SKM-1 treated with dmso at 0.1 percent for 144 hours (cell line): ENCODE measurements at regions not wholly inside any gene's neighbourhood (a gene's known extent, or its start where the extent isn't known, plus 50 kb on each side); places are given as distances from the start of the nearest gene placed in this dataset.
A peak's percentile ranks its signal among the peaks of the same experiment; 100 is the strongest.
"Not testable (repeated sequence)": the region's sequence is repeated elsewhere in the genome, so short reads cannot be mapped to it uniquely, and the experiment has no call there.

ENCODE experiments used
- DNase-seq: peaks from one replicate; lab custom pipeline; 2025; ENCODE audit not compliant: unreplicated experiment; lab: John Stamatoyannopoulos, UW

GRCh38 chr3:144437989-144438388 lies 466.4 kb downstream of the DIPK2A start:
- DNase-seq, result no peak

- DNase-seq, result no peak
Observed at GRCh38 chr3:144444061-144444460, 472.4 kb downstream of the DIPK2A start.

DNA sequence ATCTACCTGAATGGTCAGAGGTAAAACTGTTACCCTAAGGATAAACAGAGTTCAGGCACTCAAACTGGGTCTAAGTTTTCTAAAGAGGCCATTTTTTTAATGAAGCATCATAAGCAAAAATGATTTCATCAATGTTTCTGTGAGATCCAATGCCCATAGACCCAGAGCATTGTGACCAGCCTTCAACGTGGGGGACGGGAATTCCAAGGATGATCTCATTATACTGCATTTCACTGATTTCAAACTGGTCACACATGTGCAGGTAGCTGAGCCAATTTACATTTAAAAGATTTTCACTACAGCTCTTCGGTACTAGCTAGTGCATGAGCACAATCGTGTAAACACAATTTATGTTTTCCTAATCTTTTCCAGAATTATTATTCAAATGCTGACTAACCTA lies 472.9 kb downstream of the DIPK2A start:
- no peak for DNase-seq

DNA sequence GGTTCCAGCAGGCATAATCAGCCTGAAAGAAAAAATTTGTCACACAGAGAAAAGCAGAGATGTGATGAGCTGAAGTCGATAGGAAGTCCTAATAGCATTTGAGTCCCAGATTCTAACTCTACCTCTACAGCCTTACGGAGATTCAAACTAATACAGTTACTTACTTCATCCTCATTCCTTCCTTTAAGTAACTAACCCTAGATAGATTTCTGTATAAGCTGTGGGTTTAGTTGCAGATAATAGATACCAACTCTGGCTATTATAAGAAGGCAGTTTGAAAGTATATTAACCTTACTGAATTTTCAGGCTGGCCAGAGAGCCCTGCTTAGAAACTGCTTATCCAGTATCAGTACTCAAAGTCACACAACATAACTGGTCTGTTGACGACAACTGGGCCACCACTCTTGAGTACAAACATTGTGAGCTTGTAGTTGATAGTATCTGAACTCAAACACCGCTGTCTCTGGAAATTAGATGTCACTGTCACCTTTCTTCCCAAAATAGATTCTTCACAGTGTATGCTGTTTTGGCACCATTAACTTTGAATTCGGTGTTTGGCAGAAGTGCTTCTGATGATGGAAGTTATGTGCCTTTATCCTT lies 484.3 kb downstream of the DIPK2A start:
- DNase-seq, result no peak

- DNase-seq, result no peak
Observed at GRCh38 chr3:144457758-144458157, 486.1 kb downstream of the DIPK2A start.

DNA sequence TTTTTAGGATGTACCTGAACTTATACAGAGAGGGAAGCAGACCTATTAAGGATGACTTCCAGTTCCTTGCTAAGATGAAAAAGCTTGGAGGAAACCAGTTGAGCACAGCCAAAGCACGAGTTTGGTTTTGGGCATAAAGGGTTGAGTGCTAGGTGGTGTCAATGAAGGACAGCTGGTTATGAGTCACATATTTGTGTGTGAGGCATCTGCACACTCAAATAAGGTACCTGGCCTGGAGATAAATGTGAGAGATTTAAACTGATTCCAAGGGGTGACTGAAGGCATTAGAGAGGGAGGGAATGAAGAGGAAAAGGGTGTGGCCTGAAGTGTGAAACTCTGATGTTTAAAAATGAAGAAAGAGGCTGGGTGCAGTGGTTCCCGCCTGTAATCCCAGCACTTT lies 486.7 kb downstream of the DIPK2A start:
- no peak for DNase-seq

GRCh38 chr3:144462337-144462736 lies 490.7 kb downstream of the DIPK2A start:
- no peak for DNase-seq

- no peak for DNase-seq
Observed at GRCh38 chr3:144463911-144464310, 492.3 kb downstream of the DIPK2A start.

DNA sequence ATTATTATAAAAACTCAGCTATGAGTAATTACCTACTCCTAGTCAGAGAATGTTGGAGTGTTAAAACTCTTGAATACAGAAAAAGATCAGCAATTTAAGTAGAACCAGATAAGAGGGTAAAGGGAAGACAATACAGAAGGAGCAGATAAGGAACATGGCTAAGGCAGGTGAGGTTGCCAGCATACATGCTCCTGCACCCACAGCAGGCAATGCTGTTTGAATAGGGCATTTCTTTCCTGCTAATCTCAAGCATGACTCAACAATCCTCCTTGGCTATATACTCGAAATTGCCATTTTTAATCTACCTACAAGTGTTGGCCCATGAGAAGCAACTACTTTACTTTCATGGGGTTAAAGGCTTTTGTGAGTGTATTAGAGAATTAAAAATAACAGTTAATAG lies 494.5 kb downstream of the DIPK2A start:
- no peak for DNase-seq

DNA sequence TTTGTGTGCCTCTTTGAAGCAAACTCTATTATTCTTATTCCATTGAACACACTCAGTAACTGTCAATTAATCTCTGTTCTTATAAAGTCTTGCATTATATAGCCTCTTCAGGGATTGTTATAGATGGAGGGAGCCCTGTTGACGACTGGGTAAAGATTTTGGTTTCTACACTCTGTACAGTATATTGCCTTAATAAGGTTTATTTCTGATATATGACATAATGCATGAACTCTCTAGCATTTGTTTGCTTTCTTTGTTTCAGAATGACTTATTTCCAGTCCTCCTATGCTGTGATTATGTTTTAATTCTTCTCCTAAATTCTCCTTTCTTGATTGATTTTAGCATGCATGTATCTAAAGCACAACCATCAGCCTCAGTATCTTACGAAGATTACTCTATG lies 494.9 kb downstream of the DIPK2A start:
- no peak for DNase-seq

DNA sequence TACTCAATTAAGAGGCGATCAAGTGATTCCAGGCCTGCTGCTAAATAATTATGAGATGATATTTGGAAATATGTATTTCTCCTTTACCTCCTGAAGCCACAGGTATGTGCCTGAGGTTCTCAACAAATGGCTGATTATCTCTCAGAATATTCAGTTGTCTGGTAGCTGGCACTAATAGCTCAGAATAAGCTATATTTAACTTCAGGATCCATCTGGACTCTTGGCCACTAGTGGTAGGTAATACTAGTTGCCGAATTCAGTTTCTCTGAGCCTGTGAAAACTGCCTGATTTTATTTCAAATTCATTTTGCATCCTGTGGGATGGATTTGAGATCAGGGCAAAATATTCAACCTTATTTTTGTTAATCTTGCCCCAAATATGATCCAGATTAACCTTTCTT lies 499.0 kb downstream of the DIPK2A start:
- DNase-seq, result no peak

- DNase-seq, result no peak
Observed at GRCh38 chr3:144477593-144477992, 506.0 kb downstream of the DIPK2A start.

GRCh38 chr3:144480416-144480919 lies 508.8 kb downstream of the DIPK2A start:
- no peak for DNase-seq

DNA sequence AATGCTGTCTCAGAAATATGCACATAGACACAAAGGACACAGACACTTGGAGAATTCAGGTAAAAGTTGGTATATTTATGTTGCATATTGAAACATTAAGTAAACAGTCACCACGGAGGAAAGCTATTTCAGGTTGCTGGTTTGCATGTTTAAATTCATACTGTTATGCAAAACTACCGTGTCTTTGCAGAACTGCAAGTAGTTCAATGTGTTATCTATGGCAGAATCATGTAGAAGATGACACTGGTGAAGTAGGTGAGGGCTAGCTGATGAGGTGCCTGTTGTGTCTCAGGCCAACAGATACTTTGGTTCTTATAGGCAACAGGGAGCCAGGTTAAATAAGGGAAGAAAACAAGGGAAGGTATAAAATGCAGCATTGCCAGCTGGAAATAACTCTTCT lies 511.3 kb downstream of the DIPK2A start:
- no peak for DNase-seq

GRCh38 chr3:144487011-144487410 lies 515.4 kb downstream of the DIPK2A start:
- no peak for DNase-seq

GRCh38 chr3:144488927-144489326 lies 517.3 kb downstream of the DIPK2A start:
- no peak for DNase-seq

DNA sequence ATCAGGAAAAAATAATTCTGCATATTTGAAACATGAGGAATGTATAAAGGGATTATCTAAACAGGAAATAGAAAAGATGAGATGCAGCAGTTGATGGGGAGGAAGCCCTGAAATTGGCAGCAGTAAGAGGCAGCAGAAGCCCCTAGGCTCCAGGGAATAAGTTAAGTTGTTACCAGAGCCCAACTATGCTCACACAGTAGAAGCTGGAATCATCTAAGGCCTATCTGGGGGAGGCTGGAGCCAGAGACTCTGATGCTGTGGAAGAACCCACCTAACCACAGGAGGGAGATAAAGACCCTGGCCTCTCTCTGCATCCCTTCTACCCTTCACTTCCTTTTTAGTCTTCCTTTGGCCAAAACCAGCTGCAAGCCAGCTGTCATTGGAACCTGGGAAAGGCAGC lies 519.7 kb downstream of the DIPK2A start:
- no peak for DNase-seq

DNA sequence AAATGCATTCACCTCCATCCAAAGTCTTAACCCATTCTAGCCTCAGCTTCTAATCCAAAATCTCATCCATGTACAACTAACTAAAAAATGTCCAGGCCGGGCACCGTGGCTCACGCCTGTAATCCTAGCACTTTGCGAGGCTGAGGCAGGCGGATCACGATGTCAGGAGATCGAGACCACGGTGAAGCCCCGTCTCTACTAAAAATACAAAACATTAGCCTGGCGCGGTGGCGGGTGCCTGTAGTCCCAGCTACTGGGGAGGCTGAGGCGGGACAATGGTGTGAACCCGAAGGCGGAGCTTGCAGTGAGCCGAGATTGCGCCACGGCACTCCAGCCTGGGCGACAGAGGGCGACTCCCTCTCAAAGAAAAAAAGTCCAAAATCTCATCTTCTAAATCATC lies 523.0 kb downstream of the DIPK2A start:
- DNase-seq, result not testable (repeated sequence)

DNA sequence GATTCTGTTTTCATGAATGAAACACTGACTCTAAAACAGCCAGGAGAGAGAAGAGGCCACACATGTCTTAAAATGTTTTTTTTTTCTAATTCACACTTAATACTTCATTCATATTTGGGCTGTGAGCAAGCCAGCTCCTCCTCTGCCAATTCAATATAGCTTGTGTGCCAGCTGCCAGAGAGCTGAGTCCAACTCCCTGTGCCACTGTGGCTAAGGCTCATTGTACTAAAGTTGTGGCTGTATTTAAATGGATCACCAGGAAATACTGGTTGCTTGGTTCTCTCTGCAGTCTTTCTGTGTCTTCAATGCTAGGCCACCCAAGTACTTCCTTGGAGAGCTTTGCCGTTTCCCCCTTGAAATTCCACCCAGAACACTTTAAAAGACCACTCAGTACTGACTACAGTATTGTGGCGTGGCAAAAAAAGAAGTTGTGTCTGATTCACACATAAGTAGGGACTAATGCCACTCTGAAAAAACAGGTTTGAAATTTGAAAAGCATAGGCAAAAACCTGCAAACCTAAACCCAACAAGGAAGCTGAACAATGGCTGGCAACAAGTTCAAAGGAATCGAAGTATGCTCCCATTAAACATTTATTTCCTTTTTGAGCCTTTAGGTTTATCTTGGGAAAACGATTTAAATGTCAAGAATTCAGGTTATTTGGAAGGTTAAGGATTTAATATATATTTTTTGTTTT lies 524.7 kb downstream of the DIPK2A start:
- no peak for DNase-seq

DNA sequence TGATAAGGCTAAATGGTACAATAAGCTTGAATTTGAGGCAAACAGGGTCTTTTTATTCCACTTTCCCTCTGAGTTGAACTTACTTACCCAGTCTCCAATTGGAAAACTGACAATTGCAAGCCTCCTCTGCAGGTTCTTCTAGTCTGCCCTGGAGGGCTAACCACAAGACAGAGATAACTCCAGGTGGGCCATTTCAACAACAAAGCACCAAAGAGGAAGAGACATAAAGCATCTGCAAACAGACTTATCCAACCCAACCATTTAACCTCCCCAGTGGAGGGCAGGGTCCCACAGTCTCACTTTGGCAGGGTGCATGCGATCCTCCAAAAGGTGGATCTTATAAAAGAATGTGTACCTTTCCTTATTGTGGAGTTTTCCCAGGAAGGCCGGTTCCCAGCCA lies 525.8 kb downstream of the DIPK2A start:
- DNase-seq, result no peak

DNA sequence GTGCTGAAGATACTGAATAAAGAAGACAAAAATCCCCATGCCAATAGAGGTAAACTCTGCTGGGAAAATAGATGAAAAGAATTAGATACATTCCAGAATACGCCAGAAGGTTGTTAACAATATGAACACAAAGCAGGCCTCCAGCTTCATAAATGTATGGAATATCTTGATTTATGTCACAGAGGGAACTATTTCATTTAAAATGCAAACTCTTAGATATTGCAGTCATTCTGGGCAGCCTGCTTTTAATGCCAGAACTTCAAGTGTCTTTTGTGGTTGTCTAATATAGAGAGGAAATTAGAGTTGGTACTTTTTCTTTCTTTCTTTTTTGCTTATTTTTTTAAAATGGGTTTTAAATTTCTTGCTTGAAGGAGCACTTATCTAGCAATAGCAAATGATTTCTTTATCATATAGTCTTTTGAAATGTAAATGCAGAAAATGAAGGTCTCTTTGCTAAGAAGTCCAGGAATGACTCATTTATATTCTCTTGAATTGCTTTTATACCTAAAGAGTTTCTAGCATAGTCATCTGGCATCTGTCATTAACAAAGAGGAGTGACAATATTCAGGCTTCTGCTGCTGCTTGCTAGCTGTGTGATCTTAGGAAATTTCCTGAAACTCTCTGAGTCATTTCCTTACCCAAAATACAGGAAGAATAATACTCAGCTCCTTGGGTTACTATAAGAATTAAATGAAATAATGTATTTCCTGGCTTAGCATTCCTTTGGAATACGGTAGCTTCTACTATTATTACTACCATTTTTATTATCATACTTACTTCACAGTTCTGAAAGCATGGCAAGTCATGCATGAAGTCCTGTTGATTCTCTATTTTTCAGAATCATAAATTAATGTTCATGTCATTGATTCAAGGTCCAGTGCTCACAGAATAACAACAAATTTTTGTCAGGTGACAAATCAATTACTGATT lies 527.6 kb downstream of the DIPK2A start:
- DNase-seq, result peak; percentile 9

- DNase-seq, result no peak
Observed at GRCh38 chr3:144501467-144501866, 529.8 kb downstream of the DIPK2A start.
